ENCODE measurements at regions not wholly inside any gene's neighbourhood (a gene's known extent, or its start where the extent isn't known, plus 50 kb on each side); places are given as distances from the start of the nearest gene placed in this dataset.

DNA sequence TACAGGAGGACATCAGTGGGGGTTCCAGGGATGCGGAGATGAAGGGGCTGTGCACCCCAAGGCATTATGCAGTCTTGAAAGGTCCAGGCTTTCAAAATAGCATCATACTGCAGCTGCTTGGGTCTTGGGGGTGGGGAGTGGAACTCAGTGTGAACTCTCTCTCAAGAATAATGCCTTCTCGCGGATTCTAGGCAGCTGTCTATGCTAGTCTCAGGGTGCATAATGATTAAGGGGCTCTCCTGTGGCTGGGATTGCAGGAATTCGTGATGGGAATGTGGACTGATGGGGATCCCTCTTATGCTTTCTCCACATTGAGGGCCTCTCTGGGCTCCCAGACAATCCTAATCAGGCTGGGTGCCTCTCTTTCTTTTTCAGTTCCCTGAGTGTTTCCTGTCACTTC is 172.2 kb upstream of the ARHGAP24 start:
- TF ChIP-seq ZFP30 (CRISPR knock-in tag; IDR thresholded peaks at IDR 0.05) = no peak
- TF ChIP-seq, protein P1, sequence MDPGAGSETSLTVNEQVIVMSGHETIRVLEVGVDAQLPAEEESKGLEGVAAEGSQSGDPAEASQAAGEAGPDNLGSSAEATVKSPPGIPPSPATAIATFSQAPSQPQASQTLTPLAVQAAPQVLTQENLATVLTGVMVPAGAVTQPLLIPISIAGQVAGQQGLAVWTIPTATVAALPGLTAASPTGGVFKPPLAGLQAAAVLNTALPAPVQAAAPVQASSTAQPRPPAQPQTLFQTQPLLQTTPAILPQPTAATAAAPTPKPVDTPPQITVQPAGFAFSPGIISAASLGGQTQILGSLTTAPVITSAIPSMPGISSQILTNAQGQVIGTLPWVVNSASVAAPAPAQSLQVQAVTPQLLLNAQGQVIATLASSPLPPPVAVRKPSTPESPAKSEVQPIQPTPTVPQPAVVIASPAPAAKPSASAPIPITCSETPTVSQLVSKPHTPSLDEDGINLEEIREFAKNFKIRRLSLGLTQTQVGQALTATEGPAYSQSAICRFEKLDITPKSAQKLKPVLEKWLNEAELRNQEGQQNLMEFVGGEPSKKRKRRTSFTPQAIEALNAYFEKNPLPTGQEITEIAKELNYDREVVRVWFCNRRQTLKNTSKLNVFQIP (CRISPR knock-in tag; IDR thresholded peaks at IDR 0.05; ENCODE audit: borderline replicate concordance, low read depth) = no peak
- TF ChIP-seq PATZ1 (CRISPR knock-in tag; IDR thresholded peaks at IDR 0.05; ENCODE audit: borderline replicate concordance) = no peak
- no peak for TF ChIP-seq ZNF8 (CRISPR knock-in tag; IDR thresholded peaks at IDR 0.05)
- no peak for TF ChIP-seq RARB (CRISPR knock-in tag; IDR thresholded peaks at IDR 0.05)
- no peak for TF ChIP-seq PPARA (CRISPR knock-in tag; IDR thresholded peaks at IDR 0.05; ENCODE audit: borderline replicate concordance)
- no peak for TF ChIP-seq TCF4 (CRISPR knock-in tag; IDR thresholded peaks at IDR 0.05; ENCODE audit: borderline replicate concordance)
- no peak for TF ChIP-seq ZFP3 (CRISPR knock-in tag; IDR thresholded peaks at IDR 0.05)
- TF ChIP-seq TOX (CRISPR knock-in tag; IDR thresholded peaks at IDR 0.05; ENCODE audit: borderline replicate concordance) = no peak
- no peak for TF ChIP-seq BACH2 (CRISPR knock-in tag; IDR thresholded peaks at IDR 0.05; ENCODE audit: borderline replicate concordance)
- no peak for TF ChIP-seq CREB5 (CRISPR knock-in tag; IDR thresholded peaks at IDR 0.05; ENCODE audit: low read depth)
- no peak for TF ChIP-seq ESRRG (CRISPR knock-in tag; IDR thresholded peaks at IDR 0.05)
- no peak for TF ChIP-seq CSDC2 (CRISPR knock-in tag; IDR thresholded peaks at IDR 0.05)
- TF ChIP-seq ZNF565 (CRISPR knock-in tag; conservative IDR thresholded peaks at IDR 0.05; ENCODE audit: low read depth) = no peak
